CD4-positive, alpha-beta memory T cell (primary cell): ENCODE measurements at regions not wholly inside any gene's neighbourhood (a gene's known extent, or its start where the extent isn't known, plus 50 kb on each side); places are given as distances from the start of the nearest gene placed in this dataset.
"Not testable (repeated sequence)": the region's sequence is repeated elsewhere in the genome, so short reads cannot be mapped to it uniquely, and the experiment has no call there.

Source experiments
- CTCF ChIA-PET: fragments of 350-600 bp; sonication (Branson Sonifier 250); formaldehyde crosslinking; loops from one replicate; lab custom pipeline; 2021; ENCODE audit warnings: inconsistent platforms; ENCODE audit not compliant: partially characterized antibody; lab: Charles Lee
- POLR2A ChIA-PET: fragments of 350-600 bp; sonication (Branson Sonifier 250); formaldehyde crosslinking; loops from one replicate; lab custom pipeline; 2021; ENCODE audit not compliant: partially characterized antibody; lab: Charles Lee
- DNase-seq, 5 donors: peaks; one replicate each; pipeline versions ENCODE4 v3.0.0 to v3.0.0-alpha.2; 2020 to 2022; ENCODE audit warnings: mixed read lengths in 1 of 5
- H3K27ac ChIP-seq: one replicate; pipeline ENCODE4 v1.7.0; 2013; ENCODE audit warnings: low read depth, low read length
- H3K27me3 ChIP-seq: 2 replicates; pipeline ENCODE4 v1.7.0; 2013; ENCODE audit warnings: mild to moderate bottlenecking, low read length, moderate library complexity; ENCODE audit not compliant: insufficient read depth
- H3K36me3 ChIP-seq: 2 replicates; pipeline ENCODE4 v1.7.0; 2013; ENCODE audit warnings: mild to moderate bottlenecking, low read length, moderate library complexity; ENCODE audit not compliant: insufficient read depth
- H3K4me1 ChIP-seq: 2 replicates; pipeline ENCODE4 v1.7.0; 2013; ENCODE audit warnings: mild to moderate bottlenecking, low read length, moderate library complexity; ENCODE audit not compliant: insufficient read depth
- H3K4me3 ChIP-seq, 2 donors: one replicate each; pipeline ENCODE4 v1.7.0; 2013; ENCODE audit warnings: low read length in 2 of 2, mild to moderate bottlenecking in 1 of 2
- H3K9me3 ChIP-seq, 2 donors: one replicate each; pipeline ENCODE4 v1.7.0; 2013; ENCODE audit warnings: low read length in 2 of 2, control low read depth in 1 of 2; ENCODE audit not compliant: control insufficient read depth in 1 of 2
- H3K27ac Mint-ChIP-seq, 7 donors: one replicate each; pipeline ENCODE4 v1.8.0; 2020 to 2021; ENCODE audit warnings: mixed read lengths in 7 of 7, mild to moderate bottlenecking in 6 of 7, inconsistent platforms in 3 of 7, moderate library complexity in 3 of 7
- H3K27me3 Mint-ChIP-seq, 2 donors: one replicate each; pipeline ENCODE4 v1.8.0; 2020 to 2021; ENCODE audit warnings: mixed read lengths in 2 of 2
- H3K36me3 Mint-ChIP-seq, 2 donors: one replicate each; pipeline ENCODE4 v1.8.0; 2020 to 2021; ENCODE audit warnings: mixed read lengths in 2 of 2, inconsistent platforms in 1 of 2, mild to moderate bottlenecking in 1 of 2
- H3K4me1 Mint-ChIP-seq, 4 donors: one replicate each; pipeline ENCODE4 v1.8.0; 2020 to 2021; ENCODE audit warnings: mixed read lengths in 4 of 4, mild to moderate bottlenecking in 1 of 4
- H3K4me3 Mint-ChIP-seq, 8 donors: one replicate each; pipeline ENCODE4 v1.8.0; 2020 to 2021; ENCODE audit warnings: mixed read lengths in 8 of 8, mild to moderate bottlenecking in 7 of 8, moderate library complexity in 6 of 8, inconsistent platforms in 3 of 8
- H3K9me3 Mint-ChIP-seq, 8 donors: one replicate each; pipeline ENCODE4 v1.8.0; 2020 to 2021; ENCODE audit warnings: mixed read lengths in 8 of 8, mild to moderate bottlenecking in 5 of 8, inconsistent platforms in 3 of 8, moderate library complexity in 1 of 8
- intact Hi-C: fragments of 100-400 bp; cut with micrococcal nuclease; formaldehyde crosslinking; loops from one replicate; pipeline ENCODE4 v1.15.1; 2023

- intact Hi-C loops, result no loop called here
Measured at GRCh38 chr10:113486531-113486930, 66.3 kb upstream of the HABP2 start.

GRCh38 chr10:113487154-113487553 is 65.7 kb upstream of the HABP2 start:
- Histone ChIP-seq H3K27ac (no peak overlapping the region), H3K27me3 (no peaks in the 10 kb centered on the region), H3K4me1 (no peaks in the 10 kb centered on the region), H3K36me3 (no peaks in the 10 kb centered on the region), H3K9me3 (no peaks in the 10 kb centered on the region), H3K4me3 (no peak overlapping the region)
- DNase-seq, result no peak
- Mint-ChIP-seq H3K27ac (no peak overlapping the region), H3K4me3 (no peak overlapping the region), H3K9me3 (peaks cover 0 to 2% (median 0%) of the 10 kb centered on the region in 8 donors), H3K27me3 (peaks cover 6 to 9% of the 10 kb centered on the region in 2 donors), H3K36me3 (no peaks in the 10 kb centered on the region), H3K4me1 (no peaks in the 10 kb centered on the region)
- ChIA-PET CTCF (no interaction called here), POLR2A (no interaction called here)
- intact Hi-C loops, result no loop called here

More at GRCh38 chr10:113486531-113486930, 66.3 kb upstream of the HABP2 start:
- Histone ChIP-seq H3K4me3 (no peak overlapping the region), H3K9me3 (no peaks in the 10 kb centered on the region), H3K4me1 (no peaks in the 10 kb centered on the region), H3K36me3 (no peaks in the 10 kb centered on the region), H3K27me3 (no peaks in the 10 kb centered on the region), H3K27ac (no peak overlapping the region)
- CTCF ChIA-PET, result no interaction called here
- H3K27ac Mint-ChIP-seq, result no peak overlapping the region
- H3K27me3 Mint-ChIP-seq, result peaks cover 6% of the 10 kb centered on the region in 2 donors
- no peak for DNase-seq
- peaks cover 0 to 2% of the 10 kb centered on the region in 2 donors for H3K36me3 Mint-ChIP-seq
- H3K4me1 Mint-ChIP-seq, result no peaks in the 10 kb centered on the region
- H3K9me3 Mint-ChIP-seq, result peaks cover 0 to 6% (median 1%) of the 10 kb centered on the region in 8 donors
- POLR2A ChIA-PET, result no interaction called here
- no peak overlapping the region for H3K4me3 Mint-ChIP-seq

GRCh38 chr10:113488186-113488585 is 64.7 kb upstream of the HABP2 start:
- no peak for DNase-seq
- no peaks in the 10 kb centered on the region for H3K9me3 ChIP-seq
- Mint-ChIP-seq H3K4me3 (no peak overlapping the region), H3K27ac (no peak overlapping the region), H3K36me3 (no peaks in the 10 kb centered on the region), H3K9me3 (peaks cover 0 to 2% (median 0%) of the 10 kb centered on the region in 8 donors), H3K4me1 (no peaks in the 10 kb centered on the region), H3K27me3 (peaks cover 6 to 9% of the 10 kb centered on the region in 2 donors)
- no peak overlapping the region for H3K27ac ChIP-seq
- no peaks in the 10 kb centered on the region for H3K4me1 ChIP-seq
- ChIA-PET CTCF (no interaction called here), POLR2A (no interaction called here)
- H3K4me3 ChIP-seq, result no peak overlapping the region
- H3K36me3 ChIP-seq, result no peaks in the 10 kb centered on the region
- intact Hi-C loops, result no loop called here
- H3K27me3 ChIP-seq, result no peaks in the 10 kb centered on the region

GRCh38 chr10:113489522-113489921 is 63.3 kb upstream of the HABP2 start:
- H3K4me3 Mint-ChIP-seq, POLR2A ChIA-PET, H3K36me3 Mint-ChIP-seq, H3K4me3 ChIP-seq, DNase-seq, H3K9me3 Mint-ChIP-seq, H3K27ac ChIP-seq, H3K27ac Mint-ChIP-seq, H3K4me1 ChIP-seq, H3K9me3 ChIP-seq, H3K27me3 ChIP-seq, intact Hi-C loops, H3K36me3 ChIP-seq, H3K4me1 Mint-ChIP-seq, CTCF ChIA-PET: not testable (repeated sequence)
- peaks cover 6 to 12% of the 10 kb centered on the region in 2 donors for H3K27me3 Mint-ChIP-seq

- Histone ChIP-seq H3K36me3 (no peaks in the 10 kb centered on the region), H3K4me3 (no peak overlapping the region), H3K9me3 (no peaks in the 10 kb centered on the region), H3K27me3 (no peaks in the 10 kb centered on the region), H3K27ac (no peak overlapping the region), H3K4me1 (no peaks in the 10 kb centered on the region)
- Mint-ChIP-seq H3K4me3 (no peak overlapping the region), H3K9me3 (no peaks in the 10 kb centered on the region), H3K27ac (no peak overlapping the region), H3K4me1 (no peaks in the 10 kb centered on the region), H3K27me3 (peaks cover 9 to 14% of the 10 kb centered on the region in 2 donors), H3K36me3 (no peaks in the 10 kb centered on the region)
- DNase-seq, result no peak
- intact Hi-C loops, result no loop called here
- POLR2A ChIA-PET, result no interaction called here
- CTCF ChIA-PET, result no interaction called here
Measured at GRCh38 chr10:113491967-113492565, 60.8 kb upstream of the HABP2 start.

- intact Hi-C loops, result no loop called here
- Mint-ChIP-seq H3K27me3 (peaks cover 8% of the 10 kb centered on the region in 2 donors), H3K9me3 (no peaks in the 10 kb centered on the region), H3K27ac (no peak overlapping the region), H3K36me3 (no peaks in the 10 kb centered on the region), H3K4me3 (no peak overlapping the region), H3K4me1 (no peaks in the 10 kb centered on the region)
- no peaks in the 10 kb centered on the region for H3K4me1 ChIP-seq
- no peaks in the 10 kb centered on the region for H3K9me3 ChIP-seq
- H3K36me3 ChIP-seq, result no peaks in the 10 kb centered on the region
- H3K27me3 ChIP-seq, result no peaks in the 10 kb centered on the region
- H3K4me3 ChIP-seq, result no peak overlapping the region
- H3K27ac ChIP-seq, result no peak overlapping the region
- CTCF ChIA-PET, result no interaction called here
- DNase-seq, result no peak
- POLR2A ChIA-PET, result no interaction called here
Measured at GRCh38 chr10:113493195-113493594, 59.7 kb upstream of the HABP2 start.

GRCh38 chr10:113493882-113494301 is 59.0 kb upstream of the HABP2 start:
- H3K36me3 Mint-ChIP-seq, result no peaks in the 10 kb centered on the region
- POLR2A ChIA-PET, result no interaction called here

More at GRCh38 chr10:113493882-113494301, 59.0 kb upstream of the HABP2 start:
- no peaks in the 10 kb centered on the region for H3K27me3 ChIP-seq
- Mint-ChIP-seq H3K4me3 (no peak overlapping the region), H3K27me3 (peaks cover 6 to 8% of the 10 kb centered on the region in 2 donors), H3K4me1 (no peaks in the 10 kb centered on the region), H3K27ac (no peak overlapping the region), H3K9me3 (no peaks in the 10 kb centered on the region)
- H3K36me3 ChIP-seq, result no peaks in the 10 kb centered on the region
- no peak for DNase-seq
- H3K4me3 ChIP-seq, result no peak overlapping the region
- CTCF ChIA-PET, result no interaction called here
- H3K9me3 ChIP-seq, result no peaks in the 10 kb centered on the region
- no peaks in the 10 kb centered on the region for H3K4me1 ChIP-seq
- intact Hi-C loops, result no loop called here
- no peak overlapping the region for H3K27ac ChIP-seq
